ENCODE measurements at regions not wholly inside any gene's neighbourhood (a gene's known extent, or its start where the extent isn't known, plus 50 kb on each side); places are given as distances from the start of the nearest gene placed in this dataset.
A peak's percentile ranks its signal among the peaks of the same experiment; 100 is the strongest.

- no peak for TF ChIP-seq SALL2 (CRISPR knock-in tag; IDR thresholded peaks at IDR 0.05)
- no peak for TF ChIP-seq PAX8 (CRISPR knock-in tag; IDR thresholded peaks at IDR 0.05; ENCODE audit: borderline replicate concordance)
- peak; percentile 79; the same call in 1 of the 2 replicates for TF ChIP-seq ZNF816 (CRISPR knock-in tag; IDR thresholded peaks at IDR 0.05; ENCODE audit: borderline replicate concordance)
- TF ChIP-seq FOXM1 (CRISPR knock-in tag; IDR thresholded peaks at IDR 0.05), result no peak
- TF ChIP-seq KIAA2018 (CRISPR knock-in tag; IDR thresholded peaks at IDR 0.05; ENCODE audit: borderline replicate concordance), result no peak
- no peak for TF ChIP-seq ARID2 (CRISPR knock-in tag; IDR thresholded peaks at IDR 0.05; ENCODE audit: borderline replicate concordance)
- 0 out of 2 replicates have a peak, but pooled peaks have one; percentile 66 for TF ChIP-seq IRX3 (CRISPR knock-in tag; IDR thresholded peaks at IDR 0.05; ENCODE audit: borderline replicate concordance, low read depth)
- peak; percentile 93 for TF ChIP-seq PAXIP1 (CRISPR knock-in tag; conservative IDR thresholded peaks at IDR 0.05)
- TF ChIP-seq RXRA (CRISPR knock-in tag; IDR thresholded peaks at IDR 0.05), result no peak
- no peak for TF ChIP-seq ZMAT3 (CRISPR knock-in tag; conservative IDR thresholded peaks at IDR 0.05)
- TF ChIP-seq ZNF124 (CRISPR knock-in tag; IDR thresholded peaks at IDR 0.05), result no peak; the same call in 1 of the 2 replicates
- no peak for TF ChIP-seq BRD4 (CRISPR knock-in tag; IDR thresholded peaks at IDR 0.05)
- no peak for TF ChIP-seq NFYC (CRISPR knock-in tag; IDR thresholded peaks at IDR 0.05)
- TF ChIP-seq ZNF274 (CRISPR knock-in tag; IDR thresholded peaks at IDR 0.05), result no peak
- TF ChIP-seq U2AF2 (IDR thresholded peaks at IDR 0.05; ENCODE audit: low read depth, low read length), result no peak
- TF ChIP-seq RNF2 (conservative IDR thresholded peaks at IDR 0.05; ENCODE audit: low read depth), result peak; percentile 94
- TF ChIP-seq BRF2 (CRISPR knock-in tag; IDR thresholded peaks at IDR 0.05), result 0 out of 2 replicates have a peak, but pooled peaks have one; percentile 65
- TF ChIP-seq MEIS1 (CRISPR knock-in tag; IDR thresholded peaks at IDR 0.05; ENCODE audit: borderline replicate concordance), result peak; percentile 60; the same call in 1 of the 2 replicates
Measured at GRCh38 chr15:36506733-36507356, 72.6 kb upstream of the CDIN1 start (continued).

All from HepG2 (cell line).